CD14-positive monocyte (primary cell): ENCODE measurements at regions not wholly inside any gene's neighbourhood (a gene's known extent, or its start where the extent isn't known, plus 50 kb on each side); places are given as distances from the start of the nearest gene placed in this dataset.

ENCODE experiments used
- DNase-seq, 3 donors: peaks; one replicate each; pipeline ENCODE4 v3.0.0-alpha.2; 2011 to 2022
- H2AFZ ChIP-seq: 2 replicates; pipeline ENCODE4 v1.6.0; 2012; ENCODE audit warnings: mild to moderate bottlenecking, low read depth, low read length, inconsistent platforms; ENCODE audit not compliant: insufficient read depth, poor library complexity, severe bottlenecking
- H3K27ac ChIP-seq, 2 donors: 1 replicate in 1 of 2; 2 replicates in 1 of 2; pipeline ENCODE4 v1.5.1; 2012 to 2013; ENCODE audit warnings: low read length in 2 of 2, control low read depth in 1 of 2, inconsistent platforms in 1 of 2, low read depth in 1 of 2, mild to moderate bottlenecking in 1 of 2
- H3K27me3 ChIP-seq, 2 donors: one replicate each; pipeline versions ENCODE4 v1.6.0 to v1.6.1; 2011 to 2013; ENCODE audit warnings: low read length in 2 of 2; ENCODE audit not compliant: control insufficient read depth in 2 of 2, insufficient read depth in 2 of 2
- H3K36me3 ChIP-seq, 2 donors: replicated peaks in 1 of 2; 1 replicate in 1 of 2; 2 replicates in 1 of 2; pipeline versions ENCODE4 v1.5.1 to v1.6.1; 2012 to 2013; ENCODE audit warnings: low read length in 2 of 2, control low read depth in 1 of 2, inconsistent platforms in 1 of 2, mild to moderate bottlenecking in 1 of 2; ENCODE audit not compliant: insufficient read depth in 2 of 2, control insufficient read depth in 1 of 2
- H3K4me1 ChIP-seq, 2 donors: 1 replicate in 1 of 2; 2 replicates in 1 of 2; pipeline versions ENCODE4 v1.5.1 to v1.6.1; 2012 to 2013; ENCODE audit warnings: low read length in 2 of 2, control low read depth in 1 of 2, inconsistent platforms in 1 of 2, mild to moderate bottlenecking in 1 of 2, moderate library complexity in 1 of 2; ENCODE audit not compliant: insufficient read depth in 2 of 2, control insufficient read depth in 1 of 2
- H3K4me2 ChIP-seq: replicated peaks from 2 replicates; pipeline ENCODE3; 2012; ENCODE audit warnings: low read length, moderate library complexity, mild to moderate bottlenecking; ENCODE audit not compliant: poor library complexity, severe bottlenecking; ENCODE audit errors: extremely low read depth
- H3K4me3 ChIP-seq, 3 experiments: fragments of 200-600 bp in 1 of 3; sonication (generic) in 1 of 3; replicated peaks in 1 of 3; 1 replicate in 2 of 3; 2 replicates in 1 of 3; pipeline ENCODE4 v1.5.1; 2011 to 2013; ENCODE audit warnings: low read length in 3 of 3, mild to moderate bottlenecking in 3 of 3, control low read depth in 2 of 3, low read depth in 2 of 3, inconsistent platforms in 1 of 3, moderate library complexity in 1 of 3
- H3K79me2 ChIP-seq: 2 replicates; pipeline ENCODE4 v1.6.0; 2012; ENCODE audit warnings: mild to moderate bottlenecking, control low read depth, inconsistent platforms, low read length, moderate library complexity; ENCODE audit not compliant: insufficient read depth
- H3K9ac ChIP-seq: 2 replicates; pipeline ENCODE4 v1.6.0; 2017; ENCODE audit warnings: low read length, mild to moderate bottlenecking; ENCODE audit not compliant: insufficient read depth, poor library complexity, severe bottlenecking
- H3K9me3 ChIP-seq, 2 donors: replicated peaks in 1 of 2; 1 replicate in 1 of 2; 2 replicates in 1 of 2; pipeline versions ENCODE4 v1.5.1 to v1.6.1; 2012 to 2013; ENCODE audit warnings: low read length in 2 of 2, control low read depth in 1 of 2; ENCODE audit not compliant: control insufficient read depth in 1 of 2, insufficient read depth in 1 of 2
- H4K20me1 ChIP-seq: 2 replicates; pipeline ENCODE4 v1.6.0; 2012; ENCODE audit warnings: mild to moderate bottlenecking, low read length, control low read depth, moderate library complexity; ENCODE audit not compliant: insufficient read depth
- H3K27ac Mint-ChIP-seq, 7 donors: one replicate each; pipeline ENCODE4 v1.8.0; 2020; ENCODE audit warnings: mild to moderate bottlenecking in 7 of 7, mixed read lengths in 7 of 7, moderate library complexity in 6 of 7, inconsistent platforms in 2 of 7
- H3K27me3 Mint-ChIP-seq, 3 donors: one replicate each; pipeline ENCODE4 v1.8.0; 2021 to 2022; ENCODE audit warnings: low read depth in 3 of 3, mild to moderate bottlenecking in 3 of 3, mixed read lengths in 3 of 3, moderate library complexity in 3 of 3, inconsistent platforms in 1 of 3
- H3K36me3 Mint-ChIP-seq, 2 donors: one replicate each; pipeline ENCODE4 v1.8.0; 2020; ENCODE audit warnings: mixed read lengths in 2 of 2, inconsistent platforms in 1 of 2, mild to moderate bottlenecking in 1 of 2
- H3K4me1 Mint-ChIP-seq: one replicate; pipeline ENCODE4 v1.8.0; 2020; ENCODE audit warnings: mild to moderate bottlenecking, mixed read lengths
- H3K4me3 Mint-ChIP-seq, 2 donors: one replicate each; pipeline ENCODE4 v1.8.0; 2020; ENCODE audit warnings: mild to moderate bottlenecking in 2 of 2, mixed read lengths in 2 of 2, moderate library complexity in 1 of 2
- H3K9me3 Mint-ChIP-seq, 7 donors: one replicate each; pipeline ENCODE4 v1.8.0; 2020 to 2022; ENCODE audit warnings: mixed read lengths in 7 of 7, mild to moderate bottlenecking in 6 of 7, moderate library complexity in 6 of 7, inconsistent platforms in 2 of 7
- CTCF ChIP-seq: fragments of 200-600 bp; IDR thresholded peaks from one replicate; pipeline ENCODE4 v1.8.0; 2022; ENCODE audit warnings: antibody characterized with exemption, mild to moderate bottlenecking
- WGBS: methylation state at CpG from one replicate; pipeline ENCODE4 v1.1.5; 2013; ENCODE audit warnings: missing lambda C conversion rate; ENCODE audit not compliant: insufficient coverage; 5-methylcytosine and 5-hydroxymethylcytosine counted together
- intact Hi-C, 2 donors: fragments of 100-400 bp; cut with micrococcal nuclease; formaldehyde crosslinking; loops; one replicate each; pipeline versions ENCODE4 v1.15.0 to v1.15.1; 2023

DNA sequence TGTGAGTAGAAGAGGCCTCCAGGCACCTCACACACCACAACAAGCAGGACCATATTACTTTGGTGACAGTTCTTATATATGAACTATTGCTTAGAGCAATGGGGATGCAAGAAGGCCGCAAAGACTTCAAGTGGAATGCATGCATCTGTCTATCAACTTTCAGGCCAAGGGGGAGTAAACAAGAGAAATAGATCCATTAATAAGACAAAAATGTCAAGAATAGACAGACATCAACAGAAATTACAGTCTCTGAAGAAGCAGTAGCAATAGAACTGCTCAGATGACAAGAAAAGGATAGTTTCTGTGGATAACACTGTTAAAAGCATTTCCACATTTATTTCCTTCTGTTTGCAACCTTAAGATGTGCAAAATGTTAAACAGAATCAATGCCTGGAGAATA lies 1057.7 kb downstream of the UQCRFS1 start:
- H3K9me3 Mint-ChIP-seq, result peaks cover 2 to 20% (median 8%) of the 10 kb centered on the region in 7 donors
- no peak for DNase-seq
- no peak overlapping the region for H3K4me2 ChIP-seq
- WGBS, result no CpG with 5 or more reads among the region's 1 CpG
- no peak overlapping the region for H3K27ac Mint-ChIP-seq
- H3K79me2 ChIP-seq, result no peaks in the 10 kb centered on the region
- H3K4me1 Mint-ChIP-seq, result no peaks in the 10 kb centered on the region
- peaks cover 29 to 47% of the 10 kb centered on the region in 2 donors for H3K9me3 ChIP-seq
- H3K4me3 Mint-ChIP-seq, result no peak overlapping the region
- H3K36me3 Mint-ChIP-seq, result no peaks in the 10 kb centered on the region
- no peak for TF ChIP-seq CTCF
- H3K27ac ChIP-seq, result no peak overlapping the region
- no peak overlapping the region for H3K4me3 ChIP-seq
- H3K27me3 ChIP-seq, result no peaks in the 10 kb centered on the region
- H3K27me3 Mint-ChIP-seq, result peaks cover 0 to 2% (median 0%) of the 10 kb centered on the region in 3 donors
- intact Hi-C loops, result no loop called here
- H4K20me1 ChIP-seq, result no peaks in the 10 kb centered on the region
- no peaks in the 10 kb centered on the region for H3K36me3 ChIP-seq
- H2AFZ ChIP-seq, result no peak overlapping the region
- H3K9ac ChIP-seq, result no peak overlapping the region
- no peaks in the 10 kb centered on the region for H3K4me1 ChIP-seq

DNA sequence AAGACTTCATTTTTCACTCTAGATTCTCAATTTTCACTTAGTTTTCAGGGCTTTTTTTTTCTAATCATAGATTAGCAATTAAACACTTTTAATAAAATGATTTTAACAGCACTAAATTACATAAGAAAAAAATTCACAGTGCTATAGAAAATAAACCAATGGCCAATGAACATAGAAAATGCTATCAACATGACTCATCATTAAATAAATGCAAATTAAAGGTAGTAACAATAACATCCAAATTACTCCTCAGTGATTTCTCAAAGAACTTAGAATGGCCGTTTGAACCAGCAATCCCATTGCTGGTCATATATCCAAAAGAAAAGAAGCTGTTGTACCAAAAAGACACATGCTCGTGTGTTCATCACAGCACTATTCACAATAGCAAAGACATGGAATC lies 1058.9 kb downstream of the UQCRFS1 start:
- no peak overlapping the region for H3K9ac ChIP-seq
- DNase-seq, result no peak
- no peak overlapping the region for H3K4me3 Mint-ChIP-seq

More for the DNA sequence above, 1058.9 kb downstream of the UQCRFS1 start:
- Mint-ChIP-seq H3K27me3 (peaks cover 0 to 2% (median 1%) of the 10 kb centered on the region in 3 donors), H3K27ac (no peak overlapping the region), H3K9me3 (peaks cover 6 to 21% (median 9%) of the 10 kb centered on the region in 7 donors), H3K4me1 (no peaks in the 10 kb centered on the region), H3K36me3 (no peaks in the 10 kb centered on the region)
- 100% methylated on average over 1 of the region's 2 CpGs for WGBS
- H3K27ac ChIP-seq, result no peak overlapping the region
- H3K79me2 ChIP-seq, result no peaks in the 10 kb centered on the region
- TF ChIP-seq CTCF, result no peak
- H4K20me1 ChIP-seq, result no peaks in the 10 kb centered on the region
- no peaks in the 10 kb centered on the region for H3K36me3 ChIP-seq
- H3K4me3 ChIP-seq, result no peak overlapping the region
- H2AFZ ChIP-seq, result no peak overlapping the region
- intact Hi-C loops, result no loop called here
- peaks cover 39 to 47% of the 10 kb centered on the region in 2 donors for H3K9me3 ChIP-seq
- H3K4me2 ChIP-seq, result no peak overlapping the region
- H3K4me1 ChIP-seq, result no peaks in the 10 kb centered on the region
- H3K27me3 ChIP-seq, result no peaks in the 10 kb centered on the region
